ENCODE measurements at regions not wholly inside any gene's neighbourhood (a gene's known extent, or its start where the extent isn't known, plus 50 kb on each side); places are given as distances from the start of the nearest gene placed in this dataset.

DNA sequence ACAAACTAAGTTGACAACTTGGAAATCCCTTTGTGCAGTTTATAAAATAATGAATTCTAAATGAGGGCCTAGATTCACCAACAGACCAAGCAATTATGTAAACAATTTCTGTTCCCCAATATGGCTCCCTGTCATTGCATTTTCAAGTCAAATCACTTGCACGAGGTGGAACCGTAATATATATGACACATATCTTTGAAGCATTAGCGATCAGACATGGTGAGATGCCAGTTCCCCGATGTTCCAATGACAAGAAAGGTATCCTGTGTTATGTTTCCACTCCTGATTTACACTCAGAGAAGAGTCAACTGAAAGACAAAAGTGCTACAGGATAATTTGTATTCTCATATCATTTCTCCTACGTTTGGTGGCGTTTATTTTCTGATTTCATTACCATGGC, 108.5 kb upstream of the TDRD3 start:
- DNase-seq = no peak

- DNase-seq = no peak
Measured at GRCh38 chr13:60303166-60303565, 93.9 kb upstream of the TDRD3 start.

DNA sequence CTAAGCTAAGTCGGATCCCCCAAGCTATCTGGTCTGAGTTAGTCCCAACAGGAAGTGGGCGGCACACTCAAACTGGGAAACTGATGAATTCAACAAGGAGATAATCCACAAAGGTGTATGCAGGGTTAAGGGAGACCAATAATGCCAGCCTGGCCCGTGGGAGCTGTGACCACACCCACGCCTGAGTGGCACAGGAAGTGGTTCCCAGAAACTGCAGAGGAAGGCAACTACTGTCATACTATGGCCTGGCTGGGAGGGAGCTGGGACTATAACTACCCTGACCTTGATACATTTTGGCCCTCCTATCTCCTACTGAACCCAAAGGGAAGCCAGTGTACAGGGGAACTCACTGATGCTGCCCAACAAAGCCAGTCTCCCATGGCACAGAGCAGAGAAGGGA, 85.5 kb upstream of the TDRD3 start:
- no peak for DNase-seq

- no peak for DNase-seq
Measured at GRCh38 chr13:60312851-60313505, 84.0 kb upstream of the TDRD3 start.

DNA sequence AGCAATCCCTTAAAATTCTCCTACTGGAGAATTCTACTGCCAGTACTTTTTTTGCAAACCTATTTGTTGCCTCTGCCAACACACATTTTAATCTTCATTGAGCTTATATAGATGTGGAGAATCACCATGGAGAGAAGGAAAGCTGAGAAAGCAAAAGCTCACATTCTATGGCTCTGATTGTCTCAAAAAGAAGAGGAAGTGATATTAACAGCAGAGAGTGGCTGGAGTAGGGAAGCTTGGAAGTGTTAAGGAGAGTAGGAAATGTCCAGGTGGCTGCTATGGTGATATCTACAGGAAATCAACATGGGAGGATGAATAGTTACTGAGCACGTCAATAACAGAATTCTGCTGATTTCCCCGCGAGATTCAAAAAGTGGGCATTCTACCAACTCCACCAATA, 78.8 kb upstream of the TDRD3 start:
- no peak for DNase-seq

DNA sequence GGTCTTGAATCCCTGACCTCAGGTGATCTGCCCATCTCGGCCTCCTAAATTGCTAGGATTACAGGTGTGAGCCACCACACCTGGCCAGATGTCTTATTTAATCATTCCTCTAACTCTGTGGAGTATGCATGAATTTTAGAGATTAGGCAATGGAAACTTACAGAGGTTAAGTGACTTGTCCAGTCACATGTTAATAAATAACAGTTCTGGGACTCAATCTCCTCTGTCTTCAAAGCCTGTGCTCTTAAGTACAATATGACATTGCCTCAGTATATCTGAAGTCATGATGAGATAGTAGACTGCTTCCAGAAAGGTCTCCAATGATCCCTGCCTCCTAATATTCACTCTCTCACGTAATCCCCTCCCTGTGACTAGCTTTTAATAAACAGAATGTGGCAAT, 72.9 kb upstream of the TDRD3 start:
- no peak for DNase-seq

GRCh38 chr13:60326273-60326672, 70.7 kb upstream of the TDRD3 start:
- no peak for DNase-seq

DNA sequence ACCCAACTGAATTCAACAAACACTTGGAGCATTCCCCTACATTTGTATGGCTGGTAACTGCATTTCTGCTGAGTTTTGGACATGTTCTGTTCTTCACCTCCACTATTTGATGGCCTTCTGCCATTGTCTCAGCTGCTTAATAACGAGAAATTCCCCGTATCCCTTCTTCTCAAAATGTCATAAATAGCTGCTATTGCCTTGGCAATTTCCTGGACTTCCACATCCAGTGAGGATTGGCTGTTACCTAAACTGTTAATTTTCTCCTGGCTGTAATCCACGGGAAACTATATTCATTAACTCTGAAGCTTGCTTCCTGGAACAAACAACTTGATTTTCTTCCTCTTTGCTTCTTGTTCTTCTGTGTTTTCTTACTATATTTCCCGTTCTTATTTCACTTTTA, 69.5 kb upstream of the TDRD3 start:
- no peak for DNase-seq

DNA sequence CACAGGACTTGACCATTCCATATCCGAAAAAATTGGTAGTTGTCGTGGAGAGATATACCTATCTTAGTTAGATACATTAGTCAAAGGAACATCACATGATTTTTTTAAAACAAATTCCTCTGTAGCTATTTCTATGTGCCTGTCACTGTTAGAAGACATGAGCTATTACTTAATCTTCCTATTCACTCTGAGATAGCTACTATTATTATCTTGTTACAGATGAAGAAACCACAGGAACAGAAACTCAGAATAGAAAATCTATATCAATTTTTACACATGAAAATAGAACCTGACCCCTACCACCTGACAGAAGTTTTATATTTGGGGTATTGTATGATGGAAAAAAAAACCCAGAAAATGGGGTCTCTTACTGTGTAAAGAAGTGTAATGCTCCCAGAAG, 68.9 kb upstream of the TDRD3 start:
- DNase-seq = no peak

DNA sequence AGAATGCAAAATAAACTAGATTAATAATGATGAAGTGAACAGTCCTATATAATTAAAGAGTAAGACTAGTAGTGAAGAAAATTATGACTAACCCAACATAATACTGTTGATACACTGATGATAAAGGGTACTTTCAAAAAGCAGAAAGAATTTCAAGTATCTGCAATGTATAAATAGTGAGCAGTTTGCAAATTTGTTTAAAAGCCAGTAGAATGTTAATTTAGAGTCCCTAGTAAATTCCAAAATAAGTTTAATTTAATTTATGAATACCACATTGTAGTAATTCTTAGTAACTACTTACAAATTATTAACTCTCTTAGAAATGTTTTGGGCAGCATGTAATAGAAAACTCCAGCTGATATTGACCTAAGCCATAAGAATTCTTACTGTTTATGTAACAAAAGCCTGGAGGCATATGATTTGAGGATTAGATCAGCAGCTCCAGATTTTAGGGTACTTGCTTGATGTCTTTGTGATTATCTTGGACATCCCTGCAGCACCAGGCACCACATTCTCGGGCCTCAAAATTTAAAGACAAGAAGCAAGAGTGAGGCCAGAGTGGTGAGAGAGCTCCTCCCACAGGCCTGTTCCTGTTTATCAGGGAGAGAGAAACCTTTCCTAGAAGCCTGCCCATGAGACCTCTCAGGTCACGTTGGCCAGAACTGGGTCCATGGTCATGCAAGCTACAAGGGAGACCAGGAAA, 67.6 kb upstream of the TDRD3 start:
- peak; percentile 21 for DNase-seq

DNA sequence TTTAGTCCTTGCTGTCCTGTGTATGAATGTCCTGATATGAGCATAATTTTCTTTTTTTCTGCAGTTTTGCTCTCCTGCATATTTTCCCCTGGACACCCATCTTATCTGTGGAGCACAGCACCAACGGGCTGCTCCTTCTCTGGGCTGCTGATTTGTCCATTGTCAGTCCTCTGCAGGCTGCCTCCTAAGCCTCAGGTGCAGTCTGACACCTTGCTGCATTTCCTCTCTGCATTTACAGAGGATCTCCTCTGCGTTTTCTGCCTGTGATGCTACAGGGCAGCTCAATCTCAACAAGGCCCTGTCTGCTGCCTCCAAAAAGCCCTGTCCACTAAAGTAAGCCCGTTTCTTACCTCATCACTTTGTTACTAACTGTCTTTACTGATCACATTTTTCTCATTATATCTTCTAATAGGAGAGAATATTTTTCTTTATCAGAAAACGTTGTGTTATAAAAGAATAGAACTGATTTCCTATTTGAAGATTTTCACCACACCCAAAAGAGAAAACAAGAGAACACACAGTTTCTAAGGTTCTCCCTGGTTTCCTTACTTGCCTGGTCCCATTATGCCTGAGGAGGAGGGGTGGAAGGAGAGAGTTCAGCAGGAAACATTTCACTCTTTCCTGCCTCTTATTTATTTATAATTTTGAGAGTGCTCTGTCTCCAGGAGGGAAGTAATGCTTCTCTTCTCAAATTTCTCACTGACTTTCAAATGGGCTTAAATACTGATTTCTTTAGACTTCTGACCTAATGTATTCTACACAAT, 65.6 kb upstream of the TDRD3 start:
- no peak for DNase-seq

GRCh38 chr13:60332682-60333081, 64.3 kb upstream of the TDRD3 start:
- no peak for DNase-seq

- DNase-seq = no peak
Measured at GRCh38 chr13:60334310-60334709, 62.7 kb upstream of the TDRD3 start.

DNA sequence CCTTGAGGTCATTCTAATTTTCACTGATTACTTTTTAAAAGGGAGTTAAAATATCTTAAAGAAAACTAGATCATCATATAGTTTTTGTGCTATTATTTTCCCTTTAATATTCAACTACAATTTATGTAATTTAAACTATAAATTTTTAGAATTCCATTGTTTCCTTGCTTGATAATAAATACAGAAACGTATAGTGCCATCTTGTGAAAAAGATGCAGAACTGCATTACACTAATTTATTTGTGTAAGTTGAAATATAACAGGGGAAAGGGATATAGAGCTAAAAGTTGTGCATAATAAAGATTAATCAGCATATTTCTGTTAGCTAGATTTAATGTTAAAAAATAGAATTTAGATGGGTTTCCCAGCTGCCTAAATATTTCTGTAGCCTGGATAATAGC, 61.5 kb upstream of the TDRD3 start:
- no peak for DNase-seq

DNA sequence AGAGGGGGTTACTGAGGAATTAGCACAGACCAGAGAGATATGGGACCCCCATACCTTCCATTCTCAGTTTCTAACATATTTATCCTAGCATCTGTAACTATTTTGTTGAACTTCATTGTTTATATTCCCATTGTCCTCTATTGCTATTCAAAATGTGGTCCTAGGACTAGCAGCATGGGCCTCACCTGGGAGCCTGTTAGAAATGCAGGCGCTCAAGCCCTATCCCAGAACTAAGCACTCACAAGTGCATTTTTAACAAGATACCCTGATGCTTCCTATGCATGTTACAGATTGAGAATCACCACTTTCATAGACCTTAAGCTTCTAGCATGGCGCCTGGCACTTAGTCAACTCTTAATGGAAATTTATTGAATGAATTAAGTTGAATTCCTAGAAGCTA, 58.3 kb upstream of the TDRD3 start:
- no peak for DNase-seq

DNA sequence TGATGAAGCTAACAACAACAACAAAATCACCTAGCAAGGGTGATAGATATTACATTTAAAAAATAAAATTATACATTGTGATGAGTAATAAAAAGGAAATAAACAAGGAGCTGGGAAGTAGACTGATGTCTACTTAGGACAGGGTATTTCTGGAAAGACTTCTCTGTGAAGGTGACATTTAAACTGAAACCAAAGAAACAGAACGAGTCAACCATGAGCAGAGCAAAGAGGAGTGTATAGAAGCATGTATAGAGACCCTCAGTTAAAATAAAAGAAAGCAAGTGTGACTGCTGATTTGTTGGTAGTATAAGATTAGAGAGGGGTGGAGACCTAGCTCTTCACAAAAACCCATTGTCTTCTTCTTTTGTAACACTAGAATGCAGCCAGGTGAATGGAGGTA, 53.0 kb upstream of the TDRD3 start:
- no peak for DNase-seq

GRCh38 chr13:60347174-60347573, 49.8 kb upstream of the TDRD3 start:
- DNase-seq = no peak
